ENCODE measurements at regions not wholly inside any gene's neighbourhood (a gene's known extent, or its start where the extent isn't known, plus 50 kb on each side); places are given as distances from the start of the nearest gene placed in this dataset.

GRCh38 chr6:40097590-40097989 is 163.3 kb upstream of the MOCS1 start:
- Histone ChIP-seq H2AFZ (no peak overlapping the region), H3K9me3 (ENCODE audit: low read depth) (no peaks in the 10 kb centered on the region), H3K4me1 (ENCODE audit: insufficient read depth) (no peaks in the 10 kb centered on the region), H3K79me2 (no peaks in the 10 kb centered on the region), H3K9me2 (replicated peaks; ENCODE audit: insufficient read depth) (no peaks in the 10 kb centered on the region), H3K36me3 (replicated peaks; ENCODE audit: insufficient read depth, low read depth) (no peaks in the 10 kb centered on the region), H3K27ac (no peak overlapping the region), H4K20me1 (ENCODE audit: insufficient read depth, poor library complexity, severe bottlenecking) (no peaks in the 10 kb centered on the region), H3K4me2 (no peak overlapping the region), H3K4me3 (no peak overlapping the region), H3K27me3 (no peaks in the 10 kb centered on the region)
- 62% methylated on average over 2 of the region's 2 CpGs for WGBS (ENCODE audit: low lambda C conversion rate, missing lambda C conversion rate)
- TF ChIP-seq EZH2phosphoT487 (IDR thresholded peaks at IDR 0.05; ENCODE audit: low read depth, severe bottlenecking, unreplicated experiment) (no peak), EZH2 (IDR thresholded peaks at IDR 0.05; ENCODE audit: borderline replicate concordance) (no peak), CTCF (IDR thresholded peaks at IDR 0.05; ENCODE audit: poor library complexity) (no peak)
- DNase-seq (ENCODE audit: low spot score) = no peak

- no peak for DNase-seq (ENCODE audit: low spot score)
- Histone ChIP-seq H3K79me2 (no peaks in the 10 kb centered on the region), H3K9me3 (ENCODE audit: low read depth) (no peaks in the 10 kb centered on the region), H3K9me2 (replicated peaks; ENCODE audit: insufficient read depth) (no peaks in the 10 kb centered on the region), H3K27me3 (no peaks in the 10 kb centered on the region), H3K27ac (no peak overlapping the region), H3K36me3 (replicated peaks; ENCODE audit: insufficient read depth, low read depth) (no peaks in the 10 kb centered on the region), H2AFZ (no peak overlapping the region), H3K4me3 (no peak overlapping the region), H3K4me2 (no peak overlapping the region), H4K20me1 (ENCODE audit: insufficient read depth, poor library complexity, severe bottlenecking) (no peaks in the 10 kb centered on the region), H3K4me1 (ENCODE audit: insufficient read depth) (no peaks in the 10 kb centered on the region)
- WGBS (ENCODE audit: low lambda C conversion rate, missing lambda C conversion rate) = 78% methylated on average over 3 of the region's 3 CpGs
- no peak for TF ChIP-seq EZH2phosphoT487 (IDR thresholded peaks at IDR 0.05; ENCODE audit: low read depth, severe bottlenecking, unreplicated experiment)
- no peak for TF ChIP-seq EZH2 (IDR thresholded peaks at IDR 0.05; ENCODE audit: borderline replicate concordance)
- no peak for TF ChIP-seq CTCF (IDR thresholded peaks at IDR 0.05; ENCODE audit: poor library complexity)
Observed at GRCh38 chr6:40083141-40083920, 149.1 kb upstream of the MOCS1 start.

GRCh38 chr6:40082278-40083043 is 148.2 kb upstream of the MOCS1 start:
- no peaks in the 10 kb centered on the region for H3K9me2 ChIP-seq (replicated peaks; ENCODE audit: insufficient read depth)
- H3K79me2 ChIP-seq = no peaks in the 10 kb centered on the region
- no peak for TF ChIP-seq EZH2phosphoT487 (IDR thresholded peaks at IDR 0.05; ENCODE audit: low read depth, severe bottlenecking, unreplicated experiment)
- H3K27me3 ChIP-seq = no peaks in the 10 kb centered on the region
- no peak overlapping the region for H3K4me3 ChIP-seq
- H2AFZ ChIP-seq = no peak overlapping the region
- DNase-seq (ENCODE audit: low spot score) = no peak
- H3K4me1 ChIP-seq (ENCODE audit: insufficient read depth) = no peaks in the 10 kb centered on the region
- no peaks in the 10 kb centered on the region for H3K9me3 ChIP-seq (ENCODE audit: low read depth)
- H3K36me3 ChIP-seq (replicated peaks; ENCODE audit: insufficient read depth, low read depth) = no peaks in the 10 kb centered on the region
- H3K27ac ChIP-seq = no peak overlapping the region
- 71% methylated on average over 6 of the region's 6 CpGs for WGBS (ENCODE audit: low lambda C conversion rate, missing lambda C conversion rate)
- no peak overlapping the region for H3K4me2 ChIP-seq
- H4K20me1 ChIP-seq (ENCODE audit: insufficient read depth, poor library complexity, severe bottlenecking) = no peaks in the 10 kb centered on the region

- no peak for DNase-seq (ENCODE audit: low spot score)
- Histone ChIP-seq H2AFZ (no peak overlapping the region), H4K20me1 (ENCODE audit: insufficient read depth, poor library complexity, severe bottlenecking) (no peaks in the 10 kb centered on the region), H3K79me2 (no peaks in the 10 kb centered on the region), H3K27me3 (no peaks in the 10 kb centered on the region), H3K4me1 (ENCODE audit: insufficient read depth) (peaks cover 20% of the 10 kb centered on the region), H3K4me3 (no peak overlapping the region), H3K27ac (no peak overlapping the region), H3K36me3 (replicated peaks; ENCODE audit: insufficient read depth, low read depth) (no peaks in the 10 kb centered on the region), H3K9me2 (replicated peaks; ENCODE audit: insufficient read depth) (no peaks in the 10 kb centered on the region), H3K9me3 (ENCODE audit: low read depth) (no peaks in the 10 kb centered on the region), H3K4me2 (no peak overlapping the region)
- no peak for TF ChIP-seq EZH2phosphoT487 (IDR thresholded peaks at IDR 0.05; ENCODE audit: low read depth, severe bottlenecking, unreplicated experiment)
- no peak for TF ChIP-seq EZH2 (IDR thresholded peaks at IDR 0.05; ENCODE audit: borderline replicate concordance)
- TF ChIP-seq CTCF (IDR thresholded peaks at IDR 0.05; ENCODE audit: poor library complexity) = no peak
- 89% methylated on average over 2 of the region's 2 CpGs for WGBS (ENCODE audit: low lambda C conversion rate, missing lambda C conversion rate)
Observed at GRCh38 chr6:40077736-40078135, 143.5 kb upstream of the MOCS1 start.
